Body of pancreas (tissue), 4 donors: ENCODE measurements at regions not wholly inside any gene's neighbourhood (a gene's known extent, or its start where the extent isn't known, plus 50 kb on each side); places are given as distances from the start of the nearest gene placed in this dataset.

Experiments
- POLR2A ChIP-seq, 3 donors: fragments of 450-650 bp; IDR thresholded peaks; one replicate each; pipeline ENCODE4 v1.6.1; 2016; ENCODE audit warnings: antibody characterized with exemption in 3 of 3, mild to moderate bottlenecking in 2 of 3
- TF ChIP-seq, protein P1 (sequence below), 7 experiments: fragments of 450-650 bp in 4 of 7; fragments of 200-600 bp in 3 of 7; sonication (generic) in 3 of 7; IDR thresholded peaks; one replicate each; pipeline ENCODE4 v1.5.1; 2016 to 2019; ENCODE audit warnings: antibody characterized with exemption in 7 of 7

DNA sequence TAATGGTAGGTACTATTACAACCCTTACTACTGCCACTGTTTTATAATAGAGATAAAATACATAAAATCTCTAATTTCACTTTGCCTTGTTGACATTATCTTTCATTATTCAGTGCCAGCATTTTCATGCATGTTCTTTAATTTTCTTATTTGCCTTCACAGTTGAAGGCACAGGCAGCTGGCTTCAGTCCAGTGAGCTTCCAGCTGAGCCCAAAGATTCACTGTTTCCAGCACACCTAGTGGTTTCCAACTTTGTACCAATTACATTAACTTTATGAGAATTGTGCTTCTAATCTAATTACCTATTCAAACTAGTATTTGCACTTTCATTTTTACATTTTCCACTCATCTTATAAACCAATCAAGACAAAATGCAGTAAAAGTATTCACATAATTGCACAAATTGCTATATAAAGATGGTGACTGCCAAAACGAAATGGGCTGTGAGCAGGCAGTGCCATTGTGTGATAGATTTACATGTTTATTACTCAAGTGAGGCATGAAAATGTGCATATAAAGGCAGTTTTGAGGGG, 228.3 kb downstream of the MFSD1 start:
- TF ChIP-seq, protein P1, sequence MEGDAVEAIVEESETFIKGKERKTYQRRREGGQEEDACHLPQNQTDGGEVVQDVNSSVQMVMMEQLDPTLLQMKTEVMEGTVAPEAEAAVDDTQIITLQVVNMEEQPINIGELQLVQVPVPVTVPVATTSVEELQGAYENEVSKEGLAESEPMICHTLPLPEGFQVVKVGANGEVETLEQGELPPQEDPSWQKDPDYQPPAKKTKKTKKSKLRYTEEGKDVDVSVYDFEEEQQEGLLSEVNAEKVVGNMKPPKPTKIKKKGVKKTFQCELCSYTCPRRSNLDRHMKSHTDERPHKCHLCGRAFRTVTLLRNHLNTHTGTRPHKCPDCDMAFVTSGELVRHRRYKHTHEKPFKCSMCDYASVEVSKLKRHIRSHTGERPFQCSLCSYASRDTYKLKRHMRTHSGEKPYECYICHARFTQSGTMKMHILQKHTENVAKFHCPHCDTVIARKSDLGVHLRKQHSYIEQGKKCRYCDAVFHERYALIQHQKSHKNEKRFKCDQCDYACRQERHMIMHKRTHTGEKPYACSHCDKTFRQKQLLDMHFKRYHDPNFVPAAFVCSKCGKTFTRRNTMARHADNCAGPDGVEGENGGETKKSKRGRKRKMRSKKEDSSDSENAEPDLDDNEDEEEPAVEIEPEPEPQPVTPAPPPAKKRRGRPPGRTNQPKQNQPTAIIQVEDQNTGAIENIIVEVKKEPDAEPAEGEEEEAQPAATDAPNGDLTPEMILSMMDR (IDR thresholded peaks at IDR 0.05): no peak
- TF ChIP-seq POLR2A (IDR thresholded peaks at IDR 0.05): no peak
